GM21737 (cell line): ENCODE measurements at regions not wholly inside any gene's neighbourhood (a gene's known extent, or its start where the extent isn't known, plus 50 kb on each side); places are given as distances from the start of the nearest gene placed in this dataset.

Source experiments
- ATAC-seq: cut with Tn5 transposase; IDR thresholded peaks from one replicate; pipeline ENCODE4 v1.9.1; 2021; ENCODE audit warnings: mild to moderate bottlenecking, moderate library complexity; ENCODE audit not compliant: unreplicated experiment

DNA sequence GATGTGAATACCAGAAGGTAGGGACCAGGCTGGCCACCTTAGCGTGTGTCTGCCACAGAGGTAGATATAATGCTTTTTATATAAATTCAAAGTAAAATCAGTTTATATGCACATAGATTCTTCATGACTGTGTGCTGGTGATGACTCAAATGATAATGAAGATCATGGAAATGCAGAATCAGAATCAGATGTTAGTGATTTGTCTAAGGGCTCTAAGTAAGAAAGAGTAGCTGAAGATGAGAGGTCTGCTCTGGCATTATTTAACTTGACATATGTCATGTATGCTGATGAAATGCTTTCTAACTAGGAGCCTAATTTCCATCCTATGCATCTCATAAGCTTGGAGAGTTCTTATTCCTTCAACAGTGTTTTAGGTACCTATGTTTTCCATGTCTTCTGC lies 50.3 kb upstream of the DPH6 start:
- no peak for ATAC-seq

DNA sequence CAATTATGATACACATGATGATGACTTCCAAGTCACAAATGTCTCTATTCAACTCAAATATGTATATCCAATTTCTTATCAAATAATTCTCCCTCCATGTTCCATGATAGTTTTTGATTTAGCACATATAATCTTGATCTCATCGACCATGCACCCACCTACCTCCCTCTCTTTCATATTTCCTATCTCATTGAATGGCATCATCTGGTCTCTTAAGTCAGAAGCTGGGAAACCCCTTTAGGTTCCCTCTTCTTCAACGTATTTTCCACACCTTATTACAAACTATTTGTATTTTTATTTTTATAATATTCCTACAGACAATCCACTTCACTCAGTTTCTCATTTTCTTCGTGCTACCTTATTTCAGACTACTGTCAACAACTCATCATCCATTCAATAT lies 56.9 kb upstream of the DPH6 start:
- ATAC-seq = no peak

GRCh38 chr15:35603301-35603700 lies 57.3 kb upstream of the DPH6 start:
- ATAC-seq = no peak

DNA sequence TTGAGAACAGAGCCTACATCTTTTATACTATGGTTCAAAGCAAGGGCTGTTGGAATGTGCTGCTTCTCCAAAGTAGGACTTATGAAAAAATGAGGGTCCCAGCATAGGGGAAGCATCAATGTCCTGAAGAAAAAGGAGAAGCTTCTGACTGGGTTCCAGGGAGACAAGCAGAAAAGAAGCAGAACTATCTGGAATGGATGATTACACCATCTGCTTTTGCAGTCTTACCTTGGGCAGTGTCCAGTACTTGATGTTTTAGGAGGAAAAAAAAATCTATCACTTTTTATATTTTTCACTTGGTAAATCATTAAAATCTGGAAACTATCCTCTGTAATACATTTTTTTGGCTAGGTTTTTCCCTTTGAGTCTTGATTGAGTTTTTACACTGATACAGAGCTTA lies 57.9 kb upstream of the DPH6 start:
- no peak for ATAC-seq

DNA sequence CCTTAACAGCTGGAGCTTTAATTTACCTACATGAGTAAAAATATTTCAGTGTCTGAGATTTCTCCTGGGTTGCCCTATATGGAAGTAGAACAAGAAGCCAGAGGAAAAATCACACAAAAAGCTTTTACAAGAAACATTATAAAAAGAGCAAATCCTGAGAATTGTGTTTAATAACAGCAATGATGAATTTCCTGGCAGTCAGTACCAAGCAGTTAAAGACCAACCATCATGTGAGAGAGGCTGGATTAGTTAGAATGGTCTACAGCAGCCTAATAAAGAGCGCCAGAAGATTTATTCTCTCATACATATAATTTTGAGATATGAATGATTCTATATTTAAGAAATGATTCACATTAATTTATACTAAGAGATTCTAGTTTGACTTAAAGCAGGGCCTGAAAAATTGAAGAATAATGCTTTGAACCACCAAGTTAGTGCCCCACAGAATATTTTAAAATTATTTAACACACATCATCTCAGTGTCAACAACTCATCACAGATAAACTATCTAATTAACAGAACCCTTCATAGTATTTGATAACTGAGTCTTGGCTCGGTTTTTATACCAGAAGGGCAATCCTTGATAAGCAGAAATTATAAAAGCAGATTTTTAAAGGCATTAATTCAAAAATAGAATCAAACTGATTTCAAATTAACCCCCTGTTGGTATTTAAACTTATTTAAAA lies 59.9 kb upstream of the DPH6 start:
- ATAC-seq = no peak

- ATAC-seq = no peak
Measured at GRCh38 chr15:35606450-35606779, 60.5 kb upstream of the DPH6 start.

GRCh38 chr15:35616498-35617271 lies 70.7 kb upstream of the DPH6 start:
- ATAC-seq = no peak

DNA sequence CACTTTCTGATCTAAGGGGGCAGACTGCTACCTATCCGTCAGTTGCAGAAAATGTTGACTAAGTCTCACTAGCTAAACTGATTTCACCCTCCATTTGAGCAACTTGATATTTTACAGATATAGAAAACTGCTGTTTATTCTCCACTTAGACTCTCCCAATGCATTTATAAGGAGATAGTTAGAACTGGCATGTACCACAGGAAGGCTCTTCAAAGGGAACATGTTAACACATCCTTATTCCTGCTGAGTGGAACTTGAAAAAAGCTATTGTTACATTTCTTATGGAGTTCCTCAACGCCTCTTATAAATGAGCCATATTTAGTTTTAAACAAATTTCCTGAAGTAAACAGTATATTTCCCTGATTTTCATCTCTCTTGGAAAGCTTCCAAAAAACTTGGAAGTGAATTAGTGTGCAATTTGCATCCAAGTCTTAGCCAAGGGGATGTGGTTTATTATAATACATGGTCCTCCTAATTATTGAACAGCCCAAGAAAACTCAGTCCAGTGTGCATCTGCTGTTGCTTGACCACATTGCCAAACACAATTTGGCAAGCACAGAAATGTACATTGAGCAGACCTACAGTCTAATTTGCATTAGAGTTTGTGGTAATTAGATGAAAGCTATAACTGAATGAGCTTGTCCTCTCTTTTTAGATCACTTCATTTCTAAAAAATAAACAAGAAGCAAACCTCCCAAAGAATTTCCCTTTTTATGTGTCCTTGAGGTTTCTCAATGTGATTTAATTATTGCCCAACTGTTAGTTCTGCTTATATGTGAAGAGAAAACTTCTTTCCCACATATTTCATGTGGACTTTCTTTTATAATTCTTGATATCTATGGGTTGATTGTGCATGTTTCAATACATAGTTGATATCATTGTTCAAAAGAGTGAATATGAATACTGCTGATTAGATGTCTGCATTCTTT lies 72.6 kb upstream of the DPH6 start:
- no peak for ATAC-seq

DNA sequence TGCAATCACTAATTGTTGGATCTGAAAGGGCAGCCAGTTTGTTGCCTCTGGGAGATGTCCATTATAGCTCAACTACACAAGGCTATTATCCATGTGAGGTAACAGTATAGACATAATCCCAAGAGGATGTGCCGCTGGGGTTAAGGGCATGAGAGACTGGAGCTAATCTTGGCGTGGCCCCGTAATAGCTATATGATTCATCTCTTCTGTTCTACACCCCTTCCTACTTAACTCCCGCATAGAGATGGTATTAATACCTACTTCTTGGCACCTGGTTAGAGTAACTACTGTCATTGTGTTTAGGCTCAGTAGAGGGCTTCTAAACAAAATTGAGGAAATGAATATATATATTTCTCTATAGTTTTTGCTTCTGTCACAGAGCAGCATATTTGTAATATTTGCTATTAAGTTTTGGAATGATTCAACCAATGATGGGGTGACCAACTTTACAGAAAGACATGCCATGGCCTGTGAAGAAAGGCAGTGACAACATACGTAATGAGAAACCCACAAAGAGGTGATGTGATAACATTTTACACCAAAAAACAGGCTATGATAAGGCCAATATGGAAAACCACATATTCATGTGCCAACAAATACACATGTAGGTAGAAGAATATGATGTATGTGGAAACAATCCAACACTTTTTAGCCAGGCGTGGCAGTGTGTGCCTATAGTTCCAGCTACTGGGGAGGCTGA lies 76.8 kb upstream of the DPH6 start:
- no peak for ATAC-seq

- no peak for ATAC-seq
Measured at GRCh38 chr15:35624881-35625280, 78.9 kb upstream of the DPH6 start.

GRCh38 chr15:35626571-35627318 lies 80.8 kb upstream of the DPH6 start:
- ATAC-seq = no peak

DNA sequence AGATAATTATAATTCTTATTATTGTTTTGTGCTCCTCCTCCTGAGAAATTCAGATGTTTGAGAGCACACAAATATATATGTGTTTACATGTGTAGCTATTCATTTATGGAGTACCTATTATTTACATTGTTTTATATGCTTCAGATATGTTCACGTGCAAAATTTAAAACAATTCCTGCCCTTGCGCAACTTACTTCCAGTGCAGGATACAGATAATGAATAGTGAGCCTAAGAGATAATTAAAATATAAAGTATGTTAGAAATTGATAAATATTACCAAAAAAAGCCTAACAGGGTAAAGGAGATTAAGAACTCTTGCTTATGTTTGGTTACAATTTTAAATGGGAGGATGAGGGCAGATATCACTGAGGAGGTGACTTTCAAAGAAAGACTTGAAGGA lies 81.7 kb upstream of the DPH6 start:
- no peak for ATAC-seq

DNA sequence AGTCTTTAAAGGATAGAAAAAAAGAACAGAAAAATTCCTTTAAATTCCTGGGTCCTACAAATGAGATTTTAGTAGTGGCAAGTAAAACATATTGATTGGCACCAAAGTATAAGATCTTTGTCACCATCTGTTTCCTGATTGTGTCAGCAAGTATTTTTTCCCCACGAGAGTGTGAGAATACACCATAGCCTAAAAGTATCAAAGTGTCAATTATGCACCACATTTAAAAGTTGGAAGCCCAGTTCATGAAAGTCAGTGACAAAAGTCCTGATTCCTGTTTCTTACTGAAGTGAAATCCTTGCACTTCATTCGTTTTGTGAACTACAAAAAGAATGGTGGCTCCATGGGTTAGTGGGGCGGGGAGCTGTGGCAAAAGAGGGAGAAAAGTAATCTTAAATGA lies 83.8 kb upstream of the DPH6 start:
- no peak for ATAC-seq

DNA sequence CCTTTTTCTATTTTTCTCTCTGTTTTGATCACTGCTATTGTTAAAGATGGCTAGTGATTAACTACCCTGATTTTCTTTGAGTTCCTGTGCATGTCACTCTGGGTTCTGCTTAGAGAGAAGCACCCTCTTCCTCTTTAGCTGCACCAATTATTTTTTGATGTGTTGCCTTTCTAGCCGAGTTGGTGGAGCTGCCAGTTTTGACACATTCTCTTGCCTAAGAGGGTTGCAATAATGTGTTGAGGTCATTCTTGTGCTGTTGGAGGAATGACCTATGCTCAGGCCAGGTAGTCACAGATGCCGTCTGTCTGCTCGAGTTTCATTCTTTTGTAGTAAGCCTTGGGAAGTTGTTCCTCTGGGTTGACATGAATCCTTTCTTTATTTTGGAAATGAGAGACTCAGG lies 84.6 kb upstream of the DPH6 start:
- no peak for ATAC-seq

GRCh38 chr15:35630985-35631384 lies 85.0 kb upstream of the DPH6 start:
- no peak for ATAC-seq

GRCh38 chr15:35633677-35634076 lies 87.7 kb upstream of the DPH6 start:
- ATAC-seq = no peak

GRCh38 chr15:35646790-35647189 lies 100.8 kb upstream of the DPH6 start:
- ATAC-seq = no peak

DNA sequence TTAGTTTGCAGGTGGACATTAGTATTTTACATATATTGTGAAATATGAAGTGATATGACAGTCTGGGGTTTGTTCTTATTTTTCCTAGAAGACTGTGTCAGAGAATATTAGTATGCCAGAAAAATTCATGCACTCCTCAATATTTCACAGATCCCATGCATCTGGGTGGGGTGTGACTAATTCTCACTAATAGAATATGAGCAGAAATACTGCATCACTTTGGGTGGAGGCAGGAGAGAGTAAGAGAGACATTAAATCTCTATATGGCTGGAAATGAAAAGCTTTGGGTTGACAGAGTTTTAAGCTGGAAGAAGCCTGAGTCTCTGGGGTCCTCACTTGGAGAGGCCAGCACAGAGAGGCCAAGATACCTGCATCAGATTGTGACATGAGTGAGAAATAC lies 101.3 kb upstream of the DPH6 start:
- no peak for ATAC-seq

DNA sequence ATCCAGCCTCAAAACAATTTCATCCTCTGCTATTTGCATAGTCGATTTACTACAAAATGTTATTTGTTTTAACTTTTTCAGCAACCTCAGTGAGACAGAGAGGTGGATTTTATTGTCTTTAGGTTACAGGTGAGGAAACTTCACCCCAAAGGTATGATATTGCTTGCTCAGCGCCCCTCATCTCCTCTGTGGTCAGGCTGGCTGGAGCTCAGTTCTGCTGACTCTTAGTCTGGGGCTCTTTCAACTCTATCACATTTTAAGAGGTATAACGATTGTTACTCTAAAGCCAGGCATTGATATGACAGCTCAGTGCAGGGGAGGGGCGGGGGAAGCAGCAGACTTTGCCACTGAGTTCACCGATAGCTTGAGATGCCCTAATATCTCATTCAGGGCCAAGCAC lies 103.0 kb upstream of the DPH6 start:
- ATAC-seq = no peak

GRCh38 chr15:35649575-35649974 lies 103.6 kb upstream of the DPH6 start:
- no peak for ATAC-seq
